Kidney epithelial cell (primary cell): ENCODE measurements at regions not wholly inside any gene's neighbourhood (a gene's known extent, or its start where the extent isn't known, plus 50 kb on each side); places are given as distances from the start of the nearest gene placed in this dataset.

Experiments
- DNase-seq: peaks from one replicate; pipeline ENCODE4 v3.0.0-alpha.2; 2010; ENCODE audit warnings: low read depth
- H3K27me3 ChIP-seq: 2 replicates; pipeline ENCODE4 v1.6.0; 2011; ENCODE audit warnings: low read length; ENCODE audit not compliant: control insufficient read depth, insufficient read depth
- H3K36me3 ChIP-seq: 2 replicates; pipeline ENCODE4 v1.5.1; 2011; ENCODE audit warnings: low read length; ENCODE audit not compliant: control insufficient read depth, insufficient read depth
- H3K4me3 ChIP-seq: 2 replicates; pipeline ENCODE4 v1.5.1; 2011; ENCODE audit warnings: low read depth, mild to moderate bottlenecking, control low read depth, low read length
- CTCF ChIP-seq: IDR thresholded peaks from 2 replicates; pipeline ENCODE4 v1.5.1; 2011; ENCODE audit warnings: mild to moderate bottlenecking, moderate library complexity, low read length, control low read depth, inconsistent platforms; ENCODE audit not compliant: insufficient read depth, poor library complexity, severe bottlenecking

DNA sequence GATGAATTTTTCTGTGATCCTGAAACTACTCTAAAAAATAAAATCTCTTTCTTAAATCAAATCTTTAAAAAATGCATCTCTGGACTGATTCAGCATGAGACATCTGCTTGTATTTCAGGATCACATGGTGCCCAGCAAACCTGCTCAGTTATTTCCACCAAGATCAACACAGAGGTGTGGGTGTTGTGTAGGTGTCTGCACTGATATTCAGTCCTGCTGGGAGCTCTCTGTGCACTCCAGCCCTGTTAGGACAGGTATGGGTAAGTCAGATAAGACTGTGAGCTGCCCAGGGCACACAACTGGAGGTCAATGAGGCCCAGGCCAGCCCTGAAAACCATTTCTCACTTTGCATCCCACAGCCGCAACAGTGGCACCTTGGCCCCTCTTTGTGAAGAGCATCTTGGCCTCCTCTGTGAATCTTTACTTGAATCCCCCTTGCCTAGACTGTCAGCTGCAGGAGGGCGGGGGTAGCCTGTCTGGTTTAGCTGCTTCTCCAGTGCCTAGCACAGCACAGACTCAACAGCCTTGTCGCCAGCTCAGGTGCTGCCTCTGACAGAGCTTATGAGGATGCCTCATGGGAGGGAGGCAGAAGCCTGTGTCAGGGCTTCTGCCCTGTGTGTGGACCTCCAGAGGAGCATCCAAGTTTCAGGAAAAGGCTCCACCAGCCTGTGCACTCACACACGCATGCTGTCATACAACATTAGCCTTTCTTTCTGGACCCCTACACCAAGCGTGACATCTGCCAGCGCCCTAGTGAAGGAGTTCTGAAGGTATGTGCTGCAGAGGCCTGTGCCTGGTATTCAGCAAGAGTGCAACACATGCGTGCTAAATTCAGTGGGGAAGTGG is 187.6 kb upstream of the CST7 start:
- H3K27me3 ChIP-seq = no peaks in the 10 kb centered on the region
- H3K4me3 ChIP-seq = no peak overlapping the region
- no peaks in the 10 kb centered on the region for H3K36me3 ChIP-seq
- no peak for TF ChIP-seq CTCF
- no peak for DNase-seq

- Histone ChIP-seq H3K27me3 (no peaks in the 10 kb centered on the region), H3K36me3 (no peaks in the 10 kb centered on the region), H3K4me3 (no peak overlapping the region)
- TF ChIP-seq CTCF = no peak
- no peak for DNase-seq
Observed at GRCh38 chr20:24762371-24762770, 186.7 kb upstream of the CST7 start.

DNA sequence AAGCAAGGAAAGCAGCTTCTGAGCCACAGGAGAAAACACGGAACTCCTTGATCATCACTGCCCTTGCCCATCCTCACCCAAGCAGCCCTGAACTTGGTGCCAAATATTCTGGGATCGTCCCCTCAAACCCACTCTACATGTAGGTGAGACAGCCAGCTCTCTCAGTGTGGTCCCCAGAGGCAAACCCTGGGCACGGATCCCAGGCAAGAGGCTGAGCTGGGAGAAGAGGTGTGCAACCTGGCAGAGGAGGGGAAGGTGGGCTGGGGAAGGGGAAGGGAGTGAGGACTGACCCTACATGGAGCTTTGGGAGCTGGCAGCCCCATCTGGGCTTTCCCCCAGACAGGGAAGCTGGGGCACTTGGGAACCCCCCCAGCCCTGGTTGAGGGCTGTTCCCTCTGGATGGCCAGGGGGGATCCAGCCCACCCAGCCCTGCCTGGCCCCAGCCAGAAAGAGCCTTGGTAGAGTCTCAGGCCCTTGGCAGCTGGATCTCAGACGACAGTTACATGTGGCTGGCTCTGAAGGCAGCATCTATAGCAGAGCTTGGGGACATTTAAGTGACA is 186.2 kb upstream of the CST7 start:
- DNase-seq = no peak
- H3K36me3 ChIP-seq = no peaks in the 10 kb centered on the region
- no peak for TF ChIP-seq CTCF
- no peaks in the 10 kb centered on the region for H3K27me3 ChIP-seq
- no peak overlapping the region for H3K4me3 ChIP-seq

GRCh38 chr20:24763386-24764026 is 185.6 kb upstream of the CST7 start:
- TF ChIP-seq CTCF = no peak
- Histone ChIP-seq H3K27me3 (no peaks in the 10 kb centered on the region), H3K4me3 (no peak overlapping the region), H3K36me3 (no peaks in the 10 kb centered on the region)
- DNase-seq = no peak

- no peak overlapping the region for H3K4me3 ChIP-seq
- H3K36me3 ChIP-seq = no peaks in the 10 kb centered on the region
- no peak for DNase-seq
- no peaks in the 10 kb centered on the region for H3K27me3 ChIP-seq
- no peak for TF ChIP-seq CTCF
Observed at GRCh38 chr20:24764027-24764793, 184.9 kb upstream of the CST7 start.
